Astrocyte (in vitro differentiated cells and primary cell): ENCODE measurements at regions not wholly inside any gene's neighbourhood (a gene's known extent, or its start where the extent isn't known, plus 50 kb on each side); places are given as distances from the start of the nearest gene placed in this dataset.

ENCODE experiments used
- EZH2 ChIP-seq: IDR thresholded peaks from 2 replicates; pipeline ENCODE4 v1.6.1; 2012; ENCODE audit warnings: mild to moderate bottlenecking, low read length, inconsistent platforms; ENCODE audit not compliant: insufficient read depth
- TF ChIP-seq, protein P1 (sequence below): IDR thresholded peaks from 2 replicates; pipeline ENCODE4 v1.5.1; 2011; ENCODE audit warnings: low read depth, mild to moderate bottlenecking, inconsistent platforms, low read length, moderate library complexity; ENCODE audit not compliant: insufficient read depth

DNA sequence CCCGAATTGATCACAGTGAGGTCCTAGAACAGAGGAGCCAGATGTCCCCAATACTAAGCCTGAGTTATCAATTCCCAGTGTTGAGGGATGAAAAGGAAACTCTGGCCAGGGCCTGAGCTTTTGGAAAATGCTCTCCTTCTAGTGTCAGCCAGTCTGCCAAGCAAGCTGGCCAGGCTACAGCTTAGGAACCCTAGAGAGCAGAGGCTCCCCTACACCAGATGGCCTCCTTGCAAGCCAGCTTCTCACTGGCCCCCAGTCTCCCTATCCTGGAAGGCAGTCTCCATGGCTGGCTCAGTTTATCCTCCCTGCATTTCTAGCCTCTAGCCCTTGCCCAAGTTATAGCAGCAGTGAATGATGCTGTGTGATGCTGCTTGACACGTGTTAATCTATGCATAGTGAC lies 204.7 kb upstream of the WWC1 start:
- TF ChIP-seq, protein P1, sequence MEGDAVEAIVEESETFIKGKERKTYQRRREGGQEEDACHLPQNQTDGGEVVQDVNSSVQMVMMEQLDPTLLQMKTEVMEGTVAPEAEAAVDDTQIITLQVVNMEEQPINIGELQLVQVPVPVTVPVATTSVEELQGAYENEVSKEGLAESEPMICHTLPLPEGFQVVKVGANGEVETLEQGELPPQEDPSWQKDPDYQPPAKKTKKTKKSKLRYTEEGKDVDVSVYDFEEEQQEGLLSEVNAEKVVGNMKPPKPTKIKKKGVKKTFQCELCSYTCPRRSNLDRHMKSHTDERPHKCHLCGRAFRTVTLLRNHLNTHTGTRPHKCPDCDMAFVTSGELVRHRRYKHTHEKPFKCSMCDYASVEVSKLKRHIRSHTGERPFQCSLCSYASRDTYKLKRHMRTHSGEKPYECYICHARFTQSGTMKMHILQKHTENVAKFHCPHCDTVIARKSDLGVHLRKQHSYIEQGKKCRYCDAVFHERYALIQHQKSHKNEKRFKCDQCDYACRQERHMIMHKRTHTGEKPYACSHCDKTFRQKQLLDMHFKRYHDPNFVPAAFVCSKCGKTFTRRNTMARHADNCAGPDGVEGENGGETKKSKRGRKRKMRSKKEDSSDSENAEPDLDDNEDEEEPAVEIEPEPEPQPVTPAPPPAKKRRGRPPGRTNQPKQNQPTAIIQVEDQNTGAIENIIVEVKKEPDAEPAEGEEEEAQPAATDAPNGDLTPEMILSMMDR: no peak
- no peak for TF ChIP-seq EZH2
